ENCODE measurements at regions not wholly inside any gene's neighbourhood (a gene's known extent, or its start where the extent isn't known, plus 50 kb on each side); places are given as distances from the start of the nearest gene placed in this dataset.

- Histone ChIP-seq H3K36me3 (ENCODE audit: control insufficient read depth in 4 of 4, insufficient read depth in 3 of 4, low read depth in 1 of 4, low read length in 3 of 4) (no peaks in the 10 kb centered on the region), H3K27me3 (ENCODE audit: control insufficient read depth in 4 of 4, insufficient read depth in 4 of 4, low read length in 3 of 4) (no peaks in the 10 kb centered on the region), H3K9me3 (ENCODE audit: control insufficient read depth in 4 of 4, low read length in 3 of 4) (no peaks in the 10 kb centered on the region), H3K4me1 (ENCODE audit: control insufficient read depth in 4 of 4, insufficient read depth in 4 of 4, low read length in 3 of 4) (no peaks in the 10 kb centered on the region), H3K4me3 (ENCODE audit: low read depth in 1 of 3, low read length in 3 of 3) (no peak overlapping the region), H3K27ac (ENCODE audit: low read depth in 1 of 2, low read length in 2 of 2) (no peak overlapping the region), H3K9ac (ENCODE audit: low read depth in 1 of 2, low read length in 2 of 2) (no peak overlapping the region)
- 96% methylated on average over 4 of the region's 4 CpGs for WGBS
- no peak for TF ChIP-seq RXRA (IDR thresholded peaks at IDR 0.05)
- no peak for TF ChIP-seq JUND (IDR thresholded peaks at IDR 0.05)
- TF ChIP-seq EGR1 (IDR thresholded peaks at IDR 0.05; ENCODE audit: low read depth in 2 of 2) = no peak
- TF ChIP-seq REST (IDR thresholded peaks at IDR 0.05) = no peak
- TF ChIP-seq FOXA2 (IDR thresholded peaks at IDR 0.05) = no peak
- TF ChIP-seq NR2F2 (IDR thresholded peaks at IDR 0.05) = no peak
- no peak for TF ChIP-seq GABPA (IDR thresholded peaks at IDR 0.05 in 1 of 2, conservative IDR thresholded peaks at IDR 0.05 in 1 of 2)
- TF ChIP-seq TAF1 (conservative IDR thresholded peaks at IDR 0.05) = no peak
- DNase-seq (ENCODE audit: low spot score) = no peak
Observed at GRCh38 chr15:62966294-62967078, 76.1 kb upstream of the TPM1 start.

DNA sequence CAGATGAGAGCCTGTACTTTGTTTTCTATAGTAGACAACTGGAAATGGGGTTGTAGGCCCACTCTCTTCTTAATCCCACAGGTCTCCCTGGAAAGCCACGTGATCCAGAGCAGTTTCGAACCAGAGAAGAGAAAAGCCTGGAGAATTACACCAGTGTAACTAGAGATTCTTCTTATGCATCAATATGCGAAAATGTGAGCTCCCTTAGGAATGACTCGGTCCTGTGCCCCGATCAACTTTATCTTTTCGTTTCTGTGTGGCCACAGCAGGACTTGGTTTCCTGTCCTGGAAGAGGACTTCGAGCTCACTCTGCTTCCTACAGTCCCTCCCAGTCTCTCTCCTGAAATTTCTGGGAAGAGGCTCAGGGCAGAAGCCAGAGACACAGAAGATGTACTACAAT lies 73.8 kb upstream of the TPM1 start:
- H3K4me1 ChIP-seq (ENCODE audit: control insufficient read depth in 4 of 4, insufficient read depth in 4 of 4, low read length in 3 of 4) = peaks cover 1 to 12% (median 5%) of the 10 kb centered on the region in 4 donors
- H3K27me3 ChIP-seq (ENCODE audit: control insufficient read depth in 4 of 4, insufficient read depth in 4 of 4, low read length in 3 of 4) = no peaks in the 10 kb centered on the region
- no peaks in the 10 kb centered on the region for H3K36me3 ChIP-seq (ENCODE audit: control insufficient read depth in 4 of 4, insufficient read depth in 3 of 4, low read depth in 1 of 4, low read length in 3 of 4)
- 88% methylated on average over 7 of the region's 7 CpGs for WGBS
- no peak for DNase-seq (ENCODE audit: low spot score)
- H3K9ac ChIP-seq (ENCODE audit: low read depth in 1 of 2, low read length in 2 of 2) = no peak overlapping the region
- TF ChIP-seq JUND (IDR thresholded peaks at IDR 0.05) (no peak), YY1 (IDR thresholded peaks at IDR 0.05) (no peak)
- H3K9me3 ChIP-seq (ENCODE audit: control insufficient read depth in 4 of 4, low read length in 3 of 4) = no peaks in the 10 kb centered on the region
- no peak overlapping the region for H3K4me3 ChIP-seq (ENCODE audit: low read depth in 1 of 3, low read length in 3 of 3)
- H3K27ac ChIP-seq (ENCODE audit: low read depth in 1 of 2, low read length in 2 of 2) = no peak overlapping the region

DNA sequence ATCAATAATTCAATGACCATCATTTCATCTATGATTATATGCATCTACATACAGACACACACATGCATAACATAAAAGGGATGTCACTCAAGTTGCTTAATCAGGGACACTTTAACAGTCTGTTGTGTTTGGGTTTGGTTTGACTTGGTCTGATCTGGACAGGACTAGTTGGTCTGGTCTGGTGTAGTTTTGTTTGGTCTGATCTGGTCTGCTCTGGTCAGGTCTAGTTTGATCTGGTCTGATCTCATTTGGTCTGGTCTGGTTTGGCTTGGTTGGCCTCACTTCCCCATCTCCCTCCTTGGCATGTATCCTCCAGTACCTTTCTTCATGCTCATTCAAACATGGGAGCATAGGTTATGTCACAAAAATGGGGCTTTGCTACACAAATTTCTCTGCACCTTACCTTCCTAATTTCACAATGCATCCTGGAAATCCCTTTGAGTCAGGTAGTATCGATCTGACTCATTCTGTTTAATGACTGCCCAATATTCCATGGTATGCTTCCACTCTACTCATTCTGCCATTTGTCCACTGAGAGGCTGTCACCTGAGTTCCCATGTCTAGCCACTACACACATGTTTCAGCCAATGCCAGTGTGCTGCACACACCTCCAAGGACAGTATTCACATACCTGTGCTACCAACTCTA lies 73.0 kb upstream of the TPM1 start:
- no peak overlapping the region for H3K9ac ChIP-seq (ENCODE audit: low read depth in 1 of 2, low read length in 2 of 2)
- no peaks in the 10 kb centered on the region for H3K36me3 ChIP-seq (ENCODE audit: control insufficient read depth in 4 of 4, insufficient read depth in 3 of 4, low read depth in 1 of 4, low read length in 3 of 4)
- H3K9me3 ChIP-seq (ENCODE audit: control insufficient read depth in 4 of 4, low read length in 3 of 4) = no peaks in the 10 kb centered on the region
- no peak overlapping the region for H3K27ac ChIP-seq (ENCODE audit: low read depth in 1 of 2, low read length in 2 of 2)
- no peaks in the 10 kb centered on the region for H3K27me3 ChIP-seq (ENCODE audit: control insufficient read depth in 4 of 4, insufficient read depth in 4 of 4, low read length in 3 of 4)
- H3K4me3 ChIP-seq (ENCODE audit: low read depth in 1 of 3, low read length in 3 of 3) = no peak overlapping the region
- DNase-seq (ENCODE audit: low spot score) = no peak
- peaks cover 1 to 12% (median 5%) of the 10 kb centered on the region in 4 donors for H3K4me1 ChIP-seq (ENCODE audit: control insufficient read depth in 4 of 4, insufficient read depth in 4 of 4, low read length in 3 of 4)
- 80% methylated on average over 1 of the region's 1 CpG for WGBS
- no peak for TF ChIP-seq HNF4G (IDR thresholded peaks at IDR 0.05)
- TF ChIP-seq GABPA (IDR thresholded peaks at IDR 0.05 in 1 of 2, conservative IDR thresholded peaks at IDR 0.05 in 1 of 2) = no peak
- TF ChIP-seq, protein P1, sequence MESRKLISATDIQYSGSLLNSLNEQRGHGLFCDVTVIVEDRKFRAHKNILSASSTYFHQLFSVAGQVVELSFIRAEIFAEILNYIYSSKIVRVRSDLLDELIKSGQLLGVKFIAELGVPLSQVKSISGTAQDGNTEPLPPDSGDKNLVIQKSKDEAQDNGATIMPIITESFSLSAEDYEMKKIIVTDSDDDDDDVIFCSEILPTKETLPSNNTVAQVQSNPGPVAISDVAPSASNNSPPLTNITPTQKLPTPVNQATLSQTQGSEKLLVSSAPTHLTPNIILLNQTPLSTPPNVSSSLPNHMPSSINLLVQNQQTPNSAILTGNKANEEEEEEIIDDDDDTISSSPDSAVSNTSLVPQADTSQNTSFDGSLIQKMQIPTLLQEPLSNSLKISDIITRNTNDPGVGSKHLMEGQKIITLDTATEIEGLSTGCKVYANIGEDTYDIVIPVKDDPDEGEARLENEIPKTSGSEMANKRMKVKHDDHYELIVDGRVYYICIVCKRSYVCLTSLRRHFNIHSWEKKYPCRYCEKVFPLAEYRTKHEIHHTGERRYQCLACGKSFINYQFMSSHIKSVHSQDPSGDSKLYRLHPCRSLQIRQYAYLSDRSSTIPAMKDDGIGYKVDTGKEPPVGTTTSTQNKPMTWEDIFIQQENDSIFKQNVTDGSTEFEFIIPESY (IDR thresholded peaks at IDR 0.05) = no peak
- TF ChIP-seq JUND (IDR thresholded peaks at IDR 0.05) = no peak
- TF ChIP-seq REST (IDR thresholded peaks at IDR 0.05) = no peak
- TF ChIP-seq, protein P2, sequence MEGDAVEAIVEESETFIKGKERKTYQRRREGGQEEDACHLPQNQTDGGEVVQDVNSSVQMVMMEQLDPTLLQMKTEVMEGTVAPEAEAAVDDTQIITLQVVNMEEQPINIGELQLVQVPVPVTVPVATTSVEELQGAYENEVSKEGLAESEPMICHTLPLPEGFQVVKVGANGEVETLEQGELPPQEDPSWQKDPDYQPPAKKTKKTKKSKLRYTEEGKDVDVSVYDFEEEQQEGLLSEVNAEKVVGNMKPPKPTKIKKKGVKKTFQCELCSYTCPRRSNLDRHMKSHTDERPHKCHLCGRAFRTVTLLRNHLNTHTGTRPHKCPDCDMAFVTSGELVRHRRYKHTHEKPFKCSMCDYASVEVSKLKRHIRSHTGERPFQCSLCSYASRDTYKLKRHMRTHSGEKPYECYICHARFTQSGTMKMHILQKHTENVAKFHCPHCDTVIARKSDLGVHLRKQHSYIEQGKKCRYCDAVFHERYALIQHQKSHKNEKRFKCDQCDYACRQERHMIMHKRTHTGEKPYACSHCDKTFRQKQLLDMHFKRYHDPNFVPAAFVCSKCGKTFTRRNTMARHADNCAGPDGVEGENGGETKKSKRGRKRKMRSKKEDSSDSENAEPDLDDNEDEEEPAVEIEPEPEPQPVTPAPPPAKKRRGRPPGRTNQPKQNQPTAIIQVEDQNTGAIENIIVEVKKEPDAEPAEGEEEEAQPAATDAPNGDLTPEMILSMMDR (IDR thresholded peaks at IDR 0.05; ENCODE audit: low read depth, low read length, missing input control) = no peak
- no peak for TF ChIP-seq NR2F2 (IDR thresholded peaks at IDR 0.05)
- no peak for TF ChIP-seq FOXA1 (IDR thresholded peaks at IDR 0.05)
- TF ChIP-seq HNF4A (conservative IDR thresholded peaks at IDR 0.05) = no peak
- no peak for TF ChIP-seq EGR1 (IDR thresholded peaks at IDR 0.05; ENCODE audit: low read depth in 2 of 2)

All from liver (tissue), 8 donors.